K562 (cell line): ENCODE measurements at regions not wholly inside any gene's neighbourhood (a gene's known extent, or its start where the extent isn't known, plus 50 kb on each side); places are given as distances from the start of the nearest gene placed in this dataset.

ENCODE experiments used
- MAFK ChIP-seq: IDR thresholded peaks from 2 replicates; pipeline ENCODE4 v1.6.1; 2011; ENCODE audit warnings: low read length, improper control_type of control experiment
- PHF21A ChIP-seq: fragments of 450-650 bp; IDR thresholded peaks from 2 replicates; pipeline ENCODE4 v1.6.1; 2017; ENCODE audit warnings: low read depth, borderline replicate concordance
- SETDB1 ChIP-seq: IDR thresholded peaks from one replicate; pipeline ENCODE4 v1.6.1; 2012; ENCODE audit warnings: low read length, control low read depth, inconsistent platforms
- ZZZ3 ChIP-seq: fragments of 450-650 bp; IDR thresholded peaks from 2 replicates; pipeline ENCODE4 v1.6.1; 2016; ENCODE audit warnings: antibody characterized with exemption, mild to moderate bottlenecking, moderate library complexity
- TF ChIP-seq, protein P1 (sequence below), 3 experiments: IDR thresholded peaks in 2 of 3; conservative IDR thresholded peaks in 1 of 3; 2 replicates each; pipeline ENCODE4 v1.5.1; 2011 to 2012; ENCODE audit warnings: low read length in 3 of 3, mild to moderate bottlenecking in 3 of 3, control low read depth in 2 of 3, improper control_type of control experiment in 1 of 3, inconsistent platforms in 1 of 3, low read depth in 1 of 3, mixed read lengths in 1 of 3, moderate library complexity in 1 of 3; ENCODE audit not compliant: insufficient read depth in 2 of 3

DNA sequence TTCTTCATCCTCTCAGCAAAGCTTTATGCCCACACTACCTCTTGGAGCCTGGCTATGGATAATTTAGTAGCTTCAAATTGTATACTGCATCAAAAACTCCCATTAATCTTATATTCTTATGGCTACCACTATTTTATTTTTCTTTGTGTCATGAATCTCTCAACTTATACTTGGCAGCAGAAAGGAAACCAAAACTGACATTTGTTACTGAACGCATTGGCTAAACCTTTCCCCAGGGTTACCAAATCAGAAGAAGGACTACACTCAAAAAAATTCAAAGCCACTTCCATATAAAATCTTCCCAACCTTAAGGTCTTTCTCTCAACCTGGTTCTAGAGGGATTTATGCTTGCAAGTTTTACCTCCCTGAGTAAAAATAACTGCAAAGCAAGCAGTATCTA is 97.0 kb upstream of the REG3G start:
- TF ChIP-seq PHF21A (no peak), ZZZ3 (no peak), MAFK (no peak), SETDB1 (no peak)
- TF ChIP-seq, protein P1, sequence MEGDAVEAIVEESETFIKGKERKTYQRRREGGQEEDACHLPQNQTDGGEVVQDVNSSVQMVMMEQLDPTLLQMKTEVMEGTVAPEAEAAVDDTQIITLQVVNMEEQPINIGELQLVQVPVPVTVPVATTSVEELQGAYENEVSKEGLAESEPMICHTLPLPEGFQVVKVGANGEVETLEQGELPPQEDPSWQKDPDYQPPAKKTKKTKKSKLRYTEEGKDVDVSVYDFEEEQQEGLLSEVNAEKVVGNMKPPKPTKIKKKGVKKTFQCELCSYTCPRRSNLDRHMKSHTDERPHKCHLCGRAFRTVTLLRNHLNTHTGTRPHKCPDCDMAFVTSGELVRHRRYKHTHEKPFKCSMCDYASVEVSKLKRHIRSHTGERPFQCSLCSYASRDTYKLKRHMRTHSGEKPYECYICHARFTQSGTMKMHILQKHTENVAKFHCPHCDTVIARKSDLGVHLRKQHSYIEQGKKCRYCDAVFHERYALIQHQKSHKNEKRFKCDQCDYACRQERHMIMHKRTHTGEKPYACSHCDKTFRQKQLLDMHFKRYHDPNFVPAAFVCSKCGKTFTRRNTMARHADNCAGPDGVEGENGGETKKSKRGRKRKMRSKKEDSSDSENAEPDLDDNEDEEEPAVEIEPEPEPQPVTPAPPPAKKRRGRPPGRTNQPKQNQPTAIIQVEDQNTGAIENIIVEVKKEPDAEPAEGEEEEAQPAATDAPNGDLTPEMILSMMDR (IDR thresholded peaks at IDR 0.05 in 2 of 3, conservative IDR thresholded peaks at IDR 0.05 in 1 of 3; ENCODE audit: insufficient read depth in 2 of 3, low read depth in 1 of 3, low read length in 3 of 3), result no peak
